HL-60 (cell line): ENCODE measurements at regions not wholly inside any gene's neighbourhood (a gene's known extent, or its start where the extent isn't known, plus 50 kb on each side); places are given as distances from the start of the nearest gene placed in this dataset.
"Not testable (repeated sequence)": the region's sequence is repeated elsewhere in the genome, so short reads cannot be mapped to it uniquely, and the experiment has no call there.

Source experiments
- DNase-seq, 2 experiments: peaks; one replicate each; pipeline ENCODE4 v3.0.0-alpha.2; 2010 to 2020; ENCODE audit warnings: low read depth in 1 of 2, low spot score in 1 of 2
- H3K27ac ChIP-seq: fragments of 250-450 bp; sonication (Bioruptor Pico); replicated peaks from 2 replicates; pipeline ENCODE4 v1.5.1; 2020; ENCODE audit warnings: mild to moderate bottlenecking, moderate library complexity
- H3K27me3 ChIP-seq: fragments of 250-450 bp; sonication (Bioruptor Pico); 2 replicates; pipeline ENCODE4 v1.5.1; 2021; ENCODE audit warnings: mild to moderate bottlenecking, moderate library complexity; ENCODE audit not compliant: insufficient read depth, poor library complexity, severe bottlenecking
- H3K4me3 ChIP-seq: replicated peaks from 2 replicates; pipeline ENCODE4 v1.5.1; 2011; ENCODE audit warnings: mild to moderate bottlenecking, control low read depth, low read length; ENCODE audit not compliant: insufficient read depth
- GABPA ChIP-seq: IDR thresholded peaks from 2 replicates; pipeline ENCODE4 v1.6.1; 2012; ENCODE audit warnings: low read depth
- POLR2AphosphoS5 ChIP-seq: IDR thresholded peaks from 2 replicates; pipeline ENCODE4 v1.6.1; 2012; ENCODE audit warnings: low read depth
- SPI1 ChIP-seq: IDR thresholded peaks from 2 replicates; pipeline ENCODE4 v1.6.1; 2012; ENCODE audit warnings: low read depth, mild to moderate bottlenecking, borderline replicate concordance
- TF ChIP-seq, protein P1 (sequence below): IDR thresholded peaks from one replicate; pipeline ENCODE4 v1.5.1; 2011; ENCODE audit warnings: low read length, control low read depth, inconsistent platforms; ENCODE audit not compliant: insufficient read depth
- TF ChIP-seq, protein P2 (sequence below): IDR thresholded peaks from 2 replicates; pipeline ENCODE4 v1.6.1; 2012; ENCODE audit warnings: low read depth; ENCODE audit not compliant: insufficient replicate concordance

DNA sequence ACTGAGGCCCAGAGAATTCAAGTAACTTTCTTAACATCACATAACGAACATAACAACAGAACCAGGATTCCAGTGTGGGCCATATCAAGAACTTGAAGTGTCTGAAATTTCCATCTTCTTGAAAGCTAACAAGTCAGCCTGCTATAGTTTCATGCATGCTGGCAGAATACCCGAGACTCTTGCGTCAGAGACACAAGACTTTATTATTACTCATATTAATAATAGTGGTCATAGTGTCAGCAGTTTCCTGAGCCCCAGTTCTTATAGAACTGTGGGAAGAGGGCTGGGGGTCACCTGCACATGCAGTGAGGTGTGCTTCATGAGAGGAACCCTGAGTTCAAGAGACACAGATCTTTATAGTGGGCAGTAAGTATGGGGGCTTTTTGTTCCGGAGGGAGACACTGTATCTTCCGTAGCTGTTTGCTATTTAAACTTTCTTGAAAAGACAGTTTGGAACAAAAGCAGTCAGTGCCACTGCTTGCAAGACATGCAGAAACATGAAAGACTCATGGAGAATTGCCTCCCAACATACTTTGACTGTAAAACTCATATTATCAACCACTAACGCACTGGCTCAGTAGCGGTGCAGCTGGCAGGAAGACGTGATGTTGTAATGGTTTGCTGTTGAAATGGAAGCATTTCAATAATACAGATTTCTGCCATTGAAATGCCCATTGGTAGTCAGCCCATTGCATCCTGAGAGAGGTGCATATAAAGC, 339.2 kb downstream of the ADGRL2 start:
- H3K27ac ChIP-seq: no peak overlapping the region
- H3K27me3 ChIP-seq: no peaks in the 10 kb centered on the region
- DNase-seq: no peak
- H3K4me3 ChIP-seq: no peak overlapping the region
- TF ChIP-seq SPI1 (no peak), GABPA (no peak), POLR2AphosphoS5 (no peak)
- TF ChIP-seq, protein P1, sequence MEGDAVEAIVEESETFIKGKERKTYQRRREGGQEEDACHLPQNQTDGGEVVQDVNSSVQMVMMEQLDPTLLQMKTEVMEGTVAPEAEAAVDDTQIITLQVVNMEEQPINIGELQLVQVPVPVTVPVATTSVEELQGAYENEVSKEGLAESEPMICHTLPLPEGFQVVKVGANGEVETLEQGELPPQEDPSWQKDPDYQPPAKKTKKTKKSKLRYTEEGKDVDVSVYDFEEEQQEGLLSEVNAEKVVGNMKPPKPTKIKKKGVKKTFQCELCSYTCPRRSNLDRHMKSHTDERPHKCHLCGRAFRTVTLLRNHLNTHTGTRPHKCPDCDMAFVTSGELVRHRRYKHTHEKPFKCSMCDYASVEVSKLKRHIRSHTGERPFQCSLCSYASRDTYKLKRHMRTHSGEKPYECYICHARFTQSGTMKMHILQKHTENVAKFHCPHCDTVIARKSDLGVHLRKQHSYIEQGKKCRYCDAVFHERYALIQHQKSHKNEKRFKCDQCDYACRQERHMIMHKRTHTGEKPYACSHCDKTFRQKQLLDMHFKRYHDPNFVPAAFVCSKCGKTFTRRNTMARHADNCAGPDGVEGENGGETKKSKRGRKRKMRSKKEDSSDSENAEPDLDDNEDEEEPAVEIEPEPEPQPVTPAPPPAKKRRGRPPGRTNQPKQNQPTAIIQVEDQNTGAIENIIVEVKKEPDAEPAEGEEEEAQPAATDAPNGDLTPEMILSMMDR: no peak
- TF ChIP-seq, protein P2, sequence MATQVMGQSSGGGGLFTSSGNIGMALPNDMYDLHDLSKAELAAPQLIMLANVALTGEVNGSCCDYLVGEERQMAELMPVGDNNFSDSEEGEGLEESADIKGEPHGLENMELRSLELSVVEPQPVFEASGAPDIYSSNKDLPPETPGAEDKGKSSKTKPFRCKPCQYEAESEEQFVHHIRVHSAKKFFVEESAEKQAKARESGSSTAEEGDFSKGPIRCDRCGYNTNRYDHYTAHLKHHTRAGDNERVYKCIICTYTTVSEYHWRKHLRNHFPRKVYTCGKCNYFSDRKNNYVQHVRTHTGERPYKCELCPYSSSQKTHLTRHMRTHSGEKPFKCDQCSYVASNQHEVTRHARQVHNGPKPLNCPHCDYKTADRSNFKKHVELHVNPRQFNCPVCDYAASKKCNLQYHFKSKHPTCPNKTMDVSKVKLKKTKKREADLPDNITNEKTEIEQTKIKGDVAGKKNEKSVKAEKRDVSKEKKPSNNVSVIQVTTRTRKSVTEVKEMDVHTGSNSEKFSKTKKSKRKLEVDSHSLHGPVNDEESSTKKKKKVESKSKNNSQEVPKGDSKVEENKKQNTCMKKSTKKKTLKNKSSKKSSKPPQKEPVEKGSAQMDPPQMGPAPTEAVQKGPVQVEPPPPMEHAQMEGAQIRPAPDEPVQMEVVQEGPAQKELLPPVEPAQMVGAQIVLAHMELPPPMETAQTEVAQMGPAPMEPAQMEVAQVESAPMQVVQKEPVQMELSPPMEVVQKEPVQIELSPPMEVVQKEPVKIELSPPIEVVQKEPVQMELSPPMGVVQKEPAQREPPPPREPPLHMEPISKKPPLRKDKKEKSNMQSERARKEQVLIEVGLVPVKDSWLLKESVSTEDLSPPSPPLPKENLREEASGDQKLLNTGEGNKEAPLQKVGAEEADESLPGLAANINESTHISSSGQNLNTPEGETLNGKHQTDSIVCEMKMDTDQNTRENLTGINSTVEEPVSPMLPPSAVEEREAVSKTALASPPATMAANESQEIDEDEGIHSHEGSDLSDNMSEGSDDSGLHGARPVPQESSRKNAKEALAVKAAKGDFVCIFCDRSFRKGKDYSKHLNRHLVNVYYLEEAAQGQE: no peak

DNA sequence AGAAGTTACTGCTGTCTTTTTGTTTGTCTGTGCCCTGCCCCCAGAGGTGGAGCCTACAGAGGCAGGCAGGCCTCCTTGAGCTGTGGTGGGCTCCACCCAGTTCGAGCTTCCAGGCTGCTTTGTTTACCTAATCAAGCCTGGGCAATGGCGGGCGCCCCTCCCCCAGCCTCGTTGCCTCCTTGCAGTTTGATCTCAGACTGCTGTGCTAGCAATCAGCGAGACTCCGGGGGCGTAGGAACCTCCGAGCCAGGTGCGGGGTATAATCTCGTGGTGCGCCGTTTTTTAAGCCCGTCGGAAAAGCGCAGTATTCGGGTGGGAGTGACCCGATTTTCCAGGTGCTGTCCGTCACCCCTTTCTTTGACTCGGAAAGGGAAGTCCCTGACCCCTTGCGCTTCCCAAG, 335.6 kb downstream of the ADGRL2 start:
- not testable (repeated sequence) for H3K4me3 ChIP-seq, H3K27me3 ChIP-seq, H3K27ac ChIP-seq, DNase-seq

DNA sequence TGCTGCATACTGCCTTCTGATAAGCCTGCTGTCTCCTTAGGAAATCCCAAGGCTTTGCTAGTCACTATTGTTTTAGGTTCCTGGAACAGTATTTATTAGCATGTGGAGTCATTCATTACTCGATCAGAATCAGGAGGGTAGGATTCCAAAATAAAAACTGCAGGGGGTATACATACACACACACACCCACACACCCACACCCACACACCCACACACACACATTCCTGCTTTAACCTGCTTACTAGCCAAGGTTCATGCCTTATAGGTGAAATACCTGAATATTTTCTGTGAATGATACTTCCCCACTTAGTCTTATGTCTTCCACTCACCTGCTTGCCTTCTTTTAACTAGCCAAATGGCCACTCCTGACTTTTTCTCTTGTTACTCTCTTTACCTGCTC, 325.1 kb downstream of the ADGRL2 start:
- Histone ChIP-seq H3K27me3 (no peaks in the 10 kb centered on the region), H3K4me3 (no peak overlapping the region), H3K27ac (no peak overlapping the region)
- no peak for DNase-seq
- TF ChIP-seq SPI1 (no peak), GABPA (no peak), POLR2AphosphoS5 (no peak)
- TF ChIP-seq, protein P2: no peak
- TF ChIP-seq, protein P1: no peak

DNA sequence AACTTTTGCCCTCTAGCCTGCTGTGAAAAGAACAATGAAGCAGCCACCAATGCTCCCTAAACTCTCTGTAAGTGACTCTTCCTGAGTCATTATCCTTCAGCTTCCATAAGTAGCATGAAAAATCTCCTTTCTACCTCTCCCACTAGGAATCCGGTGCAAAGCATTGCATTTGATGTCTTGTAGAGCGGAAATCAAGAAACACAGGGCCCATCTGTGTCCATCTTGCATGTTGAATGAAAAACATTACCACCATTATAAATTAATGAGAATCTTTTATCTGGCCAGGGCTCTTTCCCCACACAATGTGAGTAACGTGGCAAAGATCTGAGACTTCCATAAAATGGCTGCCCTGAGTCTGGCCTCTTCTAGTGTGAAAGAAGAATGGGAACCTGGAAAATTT, 324.4 kb downstream of the ADGRL2 start:
- DNase-seq: no peak
- TF ChIP-seq POLR2AphosphoS5: no peak
- TF ChIP-seq, protein P1: no peak
- TF ChIP-seq, protein P2: no peak
- H3K4me3 ChIP-seq: no peak overlapping the region
- H3K27me3 ChIP-seq: no peaks in the 10 kb centered on the region
- H3K27ac ChIP-seq: no peak overlapping the region
